Mucosa of stomach (tissue), 1 donor: ENCODE measurements at regions not wholly inside any gene's neighbourhood (a gene's known extent, or its start where the extent isn't known, plus 50 kb on each side); places are given as distances from the start of the nearest gene placed in this dataset.

Experiments used
- H3K27me3 ChIP-seq: one replicate; pipeline ENCODE4 v1.7.0; 2013; ENCODE audit warnings: mild to moderate bottlenecking, low read length; ENCODE audit not compliant: control insufficient read depth, insufficient read depth
- H3K36me3 ChIP-seq: one replicate; pipeline ENCODE4 v1.7.0; 2013; ENCODE audit warnings: low read length; ENCODE audit not compliant: control insufficient read depth, insufficient read depth
- H3K4me1 ChIP-seq: one replicate; pipeline ENCODE4 v1.7.0; 2013; ENCODE audit warnings: mild to moderate bottlenecking, low read length; ENCODE audit not compliant: control insufficient read depth, insufficient read depth
- H3K4me3 ChIP-seq: one replicate; pipeline ENCODE4 v1.7.0; 2013; ENCODE audit warnings: low read length
- H3K9ac ChIP-seq: one replicate; pipeline ENCODE4 v1.7.0; 2013; ENCODE audit warnings: mild to moderate bottlenecking, low read length, moderate library complexity
- H3K9me3 ChIP-seq: one replicate; pipeline ENCODE4 v1.7.0; 2013; ENCODE audit warnings: mild to moderate bottlenecking, low read length, moderate library complexity; ENCODE audit not compliant: control insufficient read depth
- donor health status: Pancreatic carcinoma.

GRCh38 chr12:126512916-126513913, 1448.0 kb downstream of the AACS start:
- Histone ChIP-seq H3K9ac (no peak overlapping the region), H3K4me1 (no peaks in the 10 kb centered on the region), H3K9me3 (no peaks in the 10 kb centered on the region), H3K4me3 (no peak overlapping the region), H3K27me3 (no peaks in the 10 kb centered on the region), H3K36me3 (no peaks in the 10 kb centered on the region)

GRCh38 chr12:126518596-126519200, 1453.5 kb downstream of the AACS start:
- H3K9ac ChIP-seq, result no peak overlapping the region
- H3K36me3 ChIP-seq, result no peaks in the 10 kb centered on the region
- H3K4me3 ChIP-seq, result no peak overlapping the region
- H3K27me3 ChIP-seq, result no peaks in the 10 kb centered on the region
- no peaks in the 10 kb centered on the region for H3K4me1 ChIP-seq
- H3K9me3 ChIP-seq, result no peaks in the 10 kb centered on the region

- Histone ChIP-seq H3K27me3 (no peaks in the 10 kb centered on the region), H3K9ac (no peak overlapping the region), H3K36me3 (no peaks in the 10 kb centered on the region), H3K4me1 (no peaks in the 10 kb centered on the region), H3K4me3 (no peak overlapping the region), H3K9me3 (no peaks in the 10 kb centered on the region)
Observed at GRCh38 chr12:126519833-126520232, 1454.6 kb downstream of the AACS start.

GRCh38 chr12:126523891-126524290, 1458.7 kb downstream of the AACS start:
- no peaks in the 10 kb centered on the region for H3K4me1 ChIP-seq
- no peak overlapping the region for H3K4me3 ChIP-seq
- H3K9me3 ChIP-seq, result no peaks in the 10 kb centered on the region
- H3K27me3 ChIP-seq, result no peaks in the 10 kb centered on the region
- H3K36me3 ChIP-seq, result no peaks in the 10 kb centered on the region
- H3K9ac ChIP-seq, result no peak overlapping the region

- Histone ChIP-seq H3K27me3 (no peaks in the 10 kb centered on the region), H3K36me3 (no peaks in the 10 kb centered on the region), H3K9me3 (no peaks in the 10 kb centered on the region), H3K9ac (no peak overlapping the region), H3K4me1 (no peaks in the 10 kb centered on the region), H3K4me3 (no peak overlapping the region)
Observed at GRCh38 chr12:126534495-126534894, 1469.3 kb downstream of the AACS start.

- no peaks in the 10 kb centered on the region for H3K36me3 ChIP-seq
- no peak overlapping the region for H3K4me3 ChIP-seq
- H3K27me3 ChIP-seq, result no peaks in the 10 kb centered on the region
- no peaks in the 10 kb centered on the region for H3K9me3 ChIP-seq
- H3K4me1 ChIP-seq, result no peaks in the 10 kb centered on the region
- H3K9ac ChIP-seq, result no peak overlapping the region
Observed at GRCh38 chr12:126534942-126535341, 1469.7 kb downstream of the AACS start.

- no peak overlapping the region for H3K9ac ChIP-seq
- H3K4me1 ChIP-seq, result no peaks in the 10 kb centered on the region
- no peaks in the 10 kb centered on the region for H3K9me3 ChIP-seq
- H3K27me3 ChIP-seq, result no peaks in the 10 kb centered on the region
- no peaks in the 10 kb centered on the region for H3K36me3 ChIP-seq
- H3K4me3 ChIP-seq, result no peak overlapping the region
Observed at GRCh38 chr12:126535971-126536370, 1470.7 kb downstream of the AACS start.

- Histone ChIP-seq H3K4me3 (no peak overlapping the region), H3K9me3 (no peaks in the 10 kb centered on the region), H3K27me3 (no peaks in the 10 kb centered on the region), H3K9ac (no peak overlapping the region), H3K4me1 (no peaks in the 10 kb centered on the region), H3K36me3 (no peaks in the 10 kb centered on the region)
Observed at GRCh38 chr12:126537961-126538530, 1472.8 kb downstream of the AACS start.

GRCh38 chr12:126538888-126539287, 1473.7 kb downstream of the AACS start:
- no peaks in the 10 kb centered on the region for H3K36me3 ChIP-seq
- H3K4me3 ChIP-seq, result no peak overlapping the region
- no peaks in the 10 kb centered on the region for H3K9me3 ChIP-seq
- H3K9ac ChIP-seq, result no peak overlapping the region
- H3K27me3 ChIP-seq, result no peaks in the 10 kb centered on the region
- H3K4me1 ChIP-seq, result no peaks in the 10 kb centered on the region

- no peaks in the 10 kb centered on the region for H3K9me3 ChIP-seq
- H3K4me1 ChIP-seq, result no peaks in the 10 kb centered on the region
- H3K9ac ChIP-seq, result no peak overlapping the region
- no peak overlapping the region for H3K4me3 ChIP-seq
- H3K27me3 ChIP-seq, result no peaks in the 10 kb centered on the region
- H3K36me3 ChIP-seq, result no peaks in the 10 kb centered on the region
Observed at GRCh38 chr12:126545411-126545810, 1480.2 kb downstream of the AACS start.

GRCh38 chr12:126547905-126548304, 1482.7 kb downstream of the AACS start:
- Histone ChIP-seq H3K4me3 (no peak overlapping the region), H3K27me3 (no peaks in the 10 kb centered on the region), H3K9ac (no peak overlapping the region)

GRCh38 chr12:126551869-126552268, 1486.6 kb downstream of the AACS start:
- H3K9ac ChIP-seq, result no peak overlapping the region
- no peaks in the 10 kb centered on the region for H3K27me3 ChIP-seq
- H3K4me1 ChIP-seq, result no peaks in the 10 kb centered on the region

More at GRCh38 chr12:126547905-126548304, 1482.7 kb downstream of the AACS start:
- Histone ChIP-seq H3K9me3 (no peaks in the 10 kb centered on the region), H3K36me3 (no peaks in the 10 kb centered on the region), H3K4me1 (no peaks in the 10 kb centered on the region)

More at GRCh38 chr12:126551869-126552268, 1486.6 kb downstream of the AACS start:
- H3K4me3 ChIP-seq, result no peak overlapping the region
- no peaks in the 10 kb centered on the region for H3K9me3 ChIP-seq
- no peaks in the 10 kb centered on the region for H3K36me3 ChIP-seq
